GDM1 (cell line): ENCODE measurements at regions not wholly inside any gene's neighbourhood (a gene's known extent, or its start where the extent isn't known, plus 50 kb on each side); places are given as distances from the start of the nearest gene placed in this dataset.

Experiments
- DNase-seq: peaks from one replicate; lab custom pipeline; 2025; lab: John Stamatoyannopoulos, UW

DNA sequence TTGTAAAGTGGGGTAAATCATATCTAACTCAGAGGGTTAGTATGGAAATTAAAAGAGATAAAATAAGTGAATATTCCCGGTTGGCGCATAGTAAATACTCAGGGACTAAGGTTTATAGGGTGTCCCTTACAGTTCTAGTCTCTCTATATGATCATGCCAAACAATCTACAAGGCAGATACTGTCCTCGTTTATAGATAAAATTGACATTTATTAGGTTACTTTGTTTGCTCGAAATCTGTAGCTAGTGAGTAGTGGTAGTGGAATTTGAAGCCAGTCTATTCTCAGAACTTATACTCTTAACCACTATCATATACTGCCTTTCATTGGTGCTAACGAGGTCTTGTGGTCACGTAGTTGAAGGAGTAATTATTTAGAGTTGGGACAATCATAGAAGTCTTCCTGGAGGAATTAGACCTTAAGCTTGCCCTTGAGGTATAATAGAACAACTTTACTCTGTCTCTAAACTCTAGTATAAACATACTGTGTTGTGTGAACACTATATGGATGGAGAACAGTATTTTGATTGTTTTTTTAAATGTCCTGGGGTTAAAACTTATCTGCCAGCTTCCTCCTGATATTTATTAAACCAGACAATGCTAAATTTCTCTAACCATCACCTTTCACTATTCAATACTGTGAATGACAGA is 324.0 kb downstream of the STIM2 start:
- no peak for DNase-seq

DNA sequence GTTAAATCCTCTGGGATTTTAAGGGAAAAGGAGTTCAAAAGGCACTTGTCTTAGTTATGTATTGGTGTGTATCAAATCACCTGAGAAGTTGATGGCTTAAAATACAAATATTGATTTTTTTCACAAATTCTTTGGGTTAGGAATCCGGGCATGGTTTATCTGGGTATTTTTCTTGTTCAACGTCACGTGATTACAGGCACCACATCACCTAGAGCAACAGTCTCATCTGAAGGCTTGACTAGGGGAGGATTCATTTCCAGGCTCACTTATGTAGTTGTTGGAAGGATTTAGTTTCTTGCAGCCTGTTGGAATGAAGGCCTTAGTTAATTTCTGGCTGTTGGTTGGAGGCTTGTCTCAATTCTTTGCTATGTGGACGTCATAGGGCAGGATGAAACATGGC is 326.1 kb downstream of the STIM2 start:
- no peak for DNase-seq

- no peak for DNase-seq
These were observed 327.1 kb downstream of the STIM2 start for GRCh38 chr4:27187786-27188185.

- no peak for DNase-seq
These were observed 329.0 kb downstream of the STIM2 start for GRCh38 chr4:27189683-27190082.

DNA sequence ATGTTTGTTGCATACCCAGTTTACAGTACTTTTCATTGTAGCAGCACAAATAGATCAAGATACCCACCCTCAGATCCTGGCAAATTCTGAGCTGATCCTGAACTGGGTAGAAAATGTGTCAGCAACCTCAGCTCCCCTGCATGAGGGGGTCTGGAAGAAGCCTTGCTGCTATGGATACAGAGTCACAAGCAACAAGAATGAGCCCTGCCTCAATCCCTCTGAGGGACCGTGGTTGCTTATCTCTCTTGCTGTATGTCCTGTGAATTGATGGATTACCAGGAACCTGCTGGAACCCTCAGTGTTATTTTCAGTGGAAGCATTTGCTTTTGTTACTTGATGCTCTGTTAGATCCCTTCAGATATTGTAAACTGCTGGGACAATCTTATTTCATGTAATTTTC is 331.0 kb downstream of the STIM2 start:
- DNase-seq, result no peak

DNA sequence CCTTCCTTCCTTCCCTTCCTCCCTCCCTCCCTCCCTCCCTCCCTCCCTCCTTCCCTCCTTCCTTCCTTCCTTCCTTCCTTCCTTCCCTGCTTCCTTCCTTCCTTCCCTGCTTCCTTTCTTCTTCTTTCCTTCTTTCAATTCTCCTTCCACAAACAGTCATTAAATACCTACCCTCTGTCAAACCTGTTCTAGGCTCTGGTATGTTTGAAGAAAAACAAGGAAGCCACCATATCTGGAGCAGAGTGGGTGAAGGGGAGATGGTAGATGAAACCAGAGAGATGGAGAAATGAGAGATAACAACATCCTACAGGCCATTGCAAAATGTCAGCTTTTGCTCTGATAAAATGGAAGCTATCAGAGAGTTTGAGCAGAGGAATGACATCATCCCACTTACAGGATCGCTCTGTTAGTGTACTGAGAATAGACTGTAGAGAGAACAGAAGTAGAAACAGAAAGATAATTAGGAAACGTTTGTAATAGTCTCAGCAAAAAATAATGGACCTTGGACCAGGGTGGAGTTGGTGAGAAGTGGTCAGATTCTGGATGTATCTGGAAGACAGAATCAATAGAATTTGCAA is 334.0 kb downstream of the STIM2 start:
- DNase-seq, result no peak

DNA sequence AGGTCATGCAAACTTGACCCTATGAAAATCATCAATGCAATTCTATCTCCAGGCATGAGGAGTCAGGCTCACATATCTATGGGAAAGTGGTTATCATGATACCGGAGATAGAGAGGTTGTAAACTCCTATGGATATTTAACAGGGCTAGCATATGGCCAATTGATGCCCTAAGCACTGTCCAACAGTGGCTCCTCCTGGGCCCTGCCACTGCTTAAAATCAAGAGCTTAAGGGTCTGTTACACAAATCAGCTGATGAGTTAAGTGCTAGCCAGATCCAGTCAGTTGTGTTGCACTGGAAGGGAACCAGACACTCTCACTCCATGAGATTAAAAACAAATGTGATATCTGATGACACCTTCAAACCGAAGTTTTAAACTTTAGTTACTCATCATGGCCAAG is 337.6 kb downstream of the STIM2 start:
- DNase-seq, result no peak

GRCh38 chr4:27198971-27199370 is 338.3 kb downstream of the STIM2 start:
- no peak for DNase-seq

DNA sequence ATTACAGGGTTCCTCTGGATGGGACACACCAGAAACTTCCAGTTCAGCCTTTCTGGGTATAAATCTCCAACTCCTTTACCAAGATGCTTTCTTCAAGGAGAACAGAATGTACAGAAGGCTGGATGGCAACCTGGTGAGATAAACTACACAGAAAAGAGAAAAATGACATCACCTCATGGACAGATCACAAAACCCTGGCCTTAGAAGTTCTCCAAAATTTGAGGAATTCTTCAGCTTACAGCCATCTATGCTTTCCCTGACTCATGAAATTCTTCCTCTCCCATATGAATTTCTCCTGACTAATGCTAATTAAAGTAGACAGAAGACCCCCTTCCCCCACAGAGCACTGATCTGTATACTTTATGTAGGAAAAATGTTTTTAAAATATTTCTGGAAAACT is 345.4 kb downstream of the STIM2 start:
- no peak for DNase-seq

- no peak for DNase-seq
These were observed 350.3 kb downstream of the STIM2 start for GRCh38 chr4:27210956-27211355.

DNA sequence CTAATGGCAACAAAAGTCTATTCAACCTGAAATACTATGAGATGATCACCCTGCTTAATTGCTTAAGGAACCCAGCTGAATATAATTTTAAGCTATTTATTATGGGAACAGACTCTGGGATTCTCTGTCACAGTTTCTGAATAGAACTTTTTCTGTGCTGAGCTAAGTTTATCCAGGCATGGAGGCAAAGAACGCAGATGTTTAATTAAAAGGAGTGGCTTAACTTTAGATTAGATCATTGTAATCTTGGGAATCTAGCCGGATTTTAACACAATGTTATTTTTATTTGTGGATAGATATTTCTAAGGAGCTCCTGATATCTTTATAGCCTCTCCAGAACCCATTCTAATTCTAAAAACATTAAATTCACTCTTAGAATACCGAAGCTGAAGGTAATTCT is 353.4 kb downstream of the STIM2 start:
- no peak for DNase-seq

DNA sequence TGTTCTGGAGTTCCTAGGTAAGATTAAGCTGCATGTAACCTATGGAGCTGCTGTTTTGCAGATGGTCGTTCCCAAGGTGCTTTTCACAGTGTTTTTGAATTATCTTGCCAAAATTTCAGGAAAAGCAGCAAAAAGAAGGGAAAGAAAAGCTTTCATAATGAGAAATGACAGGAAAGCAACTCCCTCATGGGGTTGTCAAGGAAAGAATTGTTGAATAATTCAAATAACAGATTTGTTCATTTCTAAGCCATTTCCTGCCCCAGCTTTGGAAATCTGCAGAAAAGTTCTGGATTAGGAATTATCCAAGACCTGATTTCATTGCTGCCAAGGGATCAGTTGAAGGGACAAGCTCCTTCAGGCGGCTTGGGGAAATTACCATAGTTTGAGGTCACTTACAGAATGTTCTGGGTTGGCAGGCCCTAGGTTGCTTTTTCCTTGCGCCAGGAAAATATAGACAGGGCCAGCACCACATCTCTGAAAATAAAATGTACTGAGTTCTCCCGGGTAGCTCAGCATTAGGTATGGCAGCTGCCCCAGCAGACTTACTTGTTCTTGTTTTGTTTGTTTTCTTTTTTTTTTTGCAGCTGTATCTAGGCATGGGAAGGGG is 354.7 kb downstream of the STIM2 start:
- no peak for DNase-seq

DNA sequence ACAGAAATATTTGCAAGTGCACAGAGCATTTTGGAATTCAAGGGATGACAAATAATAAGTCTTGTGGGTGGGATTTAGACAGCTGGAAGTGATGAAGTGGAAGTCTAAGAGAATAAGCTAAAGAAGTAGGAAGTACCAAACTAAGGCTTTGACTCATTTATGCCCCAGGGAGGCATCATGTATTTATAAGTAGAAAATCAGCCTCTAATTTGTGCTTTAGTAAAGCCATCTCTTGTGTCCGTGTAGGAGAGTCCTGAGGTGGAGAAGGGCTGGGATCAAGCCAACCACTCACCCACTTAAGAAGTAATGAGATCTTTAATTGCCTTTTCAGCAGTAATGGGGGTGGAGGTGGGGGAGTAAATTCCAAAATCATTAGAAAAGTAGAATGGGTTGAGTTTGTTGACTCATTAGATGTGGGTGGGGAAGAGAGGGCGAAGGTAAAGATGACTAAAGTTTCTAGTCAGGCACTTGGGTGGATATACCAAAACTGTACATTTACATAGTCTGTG is 356.7 kb downstream of the STIM2 start:
- DNase-seq, result no peak

- DNase-seq, result no peak
These were observed 357.4 kb downstream of the STIM2 start for GRCh38 chr4:27218013-27218412.

- DNase-seq, result no peak
These were observed 362.7 kb downstream of the STIM2 start for GRCh38 chr4:27223326-27223725.

GRCh38 chr4:27233531-27233930 is 372.9 kb downstream of the STIM2 start:
- no peak for DNase-seq

DNA sequence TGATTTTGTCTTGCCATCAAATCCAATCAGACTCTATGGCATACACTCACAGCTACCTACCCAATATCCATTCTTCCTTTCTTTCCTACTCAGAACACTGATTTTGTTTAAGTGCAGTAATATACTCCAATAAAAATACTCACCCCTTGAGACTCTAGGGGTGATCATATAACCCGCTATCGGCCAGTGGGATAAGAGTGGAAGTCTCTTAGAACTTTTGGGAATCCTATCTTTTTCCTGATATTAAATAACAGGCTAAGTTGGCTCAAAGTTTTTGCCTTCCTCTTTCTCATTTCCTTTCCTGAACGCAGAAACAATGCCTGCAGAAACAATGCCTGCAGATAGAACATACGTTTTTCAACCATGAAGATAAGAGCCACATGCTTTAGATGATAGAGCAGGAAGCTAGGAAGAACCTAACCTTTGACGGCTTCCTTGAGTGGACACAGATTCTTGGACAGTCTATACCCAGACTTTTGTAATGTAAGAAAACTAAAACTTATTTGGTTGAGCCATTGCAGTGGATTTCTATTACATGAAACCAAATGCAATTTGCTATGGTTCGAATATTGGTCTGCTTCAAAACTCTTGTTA is 373.8 kb downstream of the STIM2 start:
- DNase-seq, result no peak

DNA sequence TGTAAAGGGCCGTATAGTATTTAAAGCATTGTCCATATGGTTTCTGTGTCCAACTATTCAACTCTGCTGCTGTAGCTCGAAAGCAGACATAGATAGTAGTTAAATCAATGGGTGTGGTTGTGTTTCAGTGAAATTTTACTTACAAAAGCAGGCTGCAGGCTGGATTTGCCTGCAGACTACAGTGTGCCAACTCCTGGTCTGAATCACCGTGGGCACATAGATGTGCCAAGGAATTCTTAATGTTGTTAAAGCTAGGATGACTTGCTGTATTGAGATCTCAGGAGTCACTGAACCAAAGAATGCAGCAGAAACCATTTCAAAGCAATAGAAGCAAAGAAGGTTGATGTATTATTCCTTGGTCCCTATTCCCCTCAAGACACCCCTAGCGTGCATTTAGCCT is 379.0 kb downstream of the STIM2 start:
- DNase-seq, result no peak

DNA sequence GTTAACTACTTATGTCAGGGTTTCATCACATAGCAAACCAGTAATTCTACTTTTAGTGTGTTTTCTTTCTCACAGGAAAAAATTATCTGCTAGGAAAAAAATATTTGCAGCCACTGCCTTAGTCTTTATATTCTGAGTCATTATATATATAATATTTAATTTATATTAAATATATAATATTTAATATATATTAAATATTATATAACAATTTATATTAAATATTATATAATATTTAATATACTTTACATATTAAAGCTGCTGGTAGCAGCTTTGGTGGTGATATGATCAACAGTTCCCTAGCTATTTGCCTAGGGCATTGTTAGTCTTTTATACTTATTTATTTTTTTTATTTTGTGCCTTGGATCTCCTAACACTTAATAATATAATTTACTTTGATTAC is 381.6 kb downstream of the STIM2 start:
- DNase-seq, result no peak

- no peak for DNase-seq
These were observed 384.6 kb downstream of the STIM2 start for GRCh38 chr4:27245216-27245615.

GRCh38 chr4:27248829-27249228 is 388.2 kb downstream of the STIM2 start:
- DNase-seq, result no peak

DNA sequence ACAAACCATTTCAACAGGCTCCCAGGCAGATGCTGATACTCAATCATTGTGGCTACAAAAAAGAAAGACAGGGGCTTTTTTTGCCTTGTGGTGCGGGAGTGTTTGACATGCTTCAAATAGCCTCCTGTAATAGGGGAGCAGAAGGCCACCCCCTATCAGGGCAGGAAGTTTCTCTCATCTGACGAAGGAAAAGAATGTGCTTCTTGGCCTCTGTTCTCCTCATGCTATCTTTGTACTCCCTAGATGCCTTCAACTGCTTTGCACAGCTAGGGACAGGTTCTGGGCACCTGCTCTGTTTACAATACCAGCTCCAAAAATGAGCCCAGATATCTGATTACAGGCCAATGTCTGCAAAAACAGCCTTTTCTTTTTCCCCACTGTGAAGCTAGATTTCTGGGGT is 391.1 kb downstream of the STIM2 start:
- DNase-seq, result no peak

DNA sequence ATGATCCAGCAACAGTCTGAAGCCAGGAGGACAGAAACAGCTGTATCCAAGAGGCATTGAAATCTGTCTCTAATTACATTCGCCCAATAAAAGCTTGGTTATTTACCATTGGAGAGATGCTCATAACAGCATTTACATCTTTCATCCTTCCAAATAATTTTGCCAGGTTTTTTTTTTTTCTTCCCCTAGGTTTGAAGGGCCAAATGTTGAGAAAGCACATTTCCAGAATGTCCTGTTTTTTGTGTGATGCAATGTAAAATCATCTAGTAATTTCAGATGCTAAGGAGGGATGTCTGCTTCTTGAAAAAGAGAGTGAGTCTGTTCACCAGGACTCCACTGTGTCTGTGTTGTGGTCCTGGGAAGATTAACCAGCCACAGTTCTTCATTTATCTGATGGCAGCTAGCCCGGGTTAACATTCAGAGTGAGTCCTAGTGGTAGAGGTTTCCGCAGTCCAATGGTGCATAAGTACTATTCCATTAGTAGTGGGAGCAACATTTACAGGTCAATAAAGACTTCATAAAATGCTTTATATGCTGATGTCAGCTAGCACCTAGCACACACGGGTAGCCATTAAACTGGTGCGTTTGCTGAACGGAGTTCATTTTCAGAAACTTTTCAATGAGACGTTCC is 406.8 kb downstream of the STIM2 start:
- DNase-seq, result no peak
